KBM-7 (cell line): ENCODE measurements at regions not wholly inside any gene's neighbourhood (a gene's known extent, or its start where the extent isn't known, plus 50 kb on each side); places are given as distances from the start of the nearest gene placed in this dataset.
"Not testable (repeated sequence)": the region's sequence is repeated elsewhere in the genome, so short reads cannot be mapped to it uniquely, and the experiment has no call there.

ENCODE experiments used
- DNase-seq: peaks from one replicate; pipeline ENCODE4 v3.0.0-alpha.2; 2015
- in situ Hi-C: fragments of 300-500 bp; cut with MboI; formaldehyde crosslinking; loops from 2 replicates; pipeline ENCODE4 v1.14.3; 2020; ENCODE audit warnings: low sequenced_read_pairs, low pct_unique_long_range_greater_than_20kb, mixed read lengths

- no peak for DNase-seq
- in situ Hi-C loops = no loop called here
Observed at GRCh38 chr7:79547132-79547531, 93.7 kb upstream of the MAGI2 start.

- no peak for DNase-seq
- in situ Hi-C loops = no loop called here
Observed at GRCh38 chr7:79540592-79540991, 87.1 kb upstream of the MAGI2 start.

GRCh38 chr7:79534128-79534527, 80.7 kb upstream of the MAGI2 start:
- in situ Hi-C loops = no loop called here
- DNase-seq = no peak

GRCh38 chr7:79531905-79532664, 78.6 kb upstream of the MAGI2 start:
- in situ Hi-C loops = no loop called here

GRCh38 chr7:79531116-79531515, 77.6 kb upstream of the MAGI2 start:
- no peak for DNase-seq
- in situ Hi-C loops = no loop called here

More at GRCh38 chr7:79531905-79532664, 78.6 kb upstream of the MAGI2 start:
- no peak for DNase-seq

GRCh38 chr7:79529881-79530235, 76.4 kb upstream of the MAGI2 start:
- in situ Hi-C loops = no loop called here
- DNase-seq = no peak

GRCh38 chr7:79529214-79529880, 75.9 kb upstream of the MAGI2 start:
- in situ Hi-C loops = no loop called here
- DNase-seq = no peak

GRCh38 chr7:79528421-79528820, 75.0 kb upstream of the MAGI2 start:
- in situ Hi-C loops = no loop called here
- DNase-seq = no peak

- no peak for DNase-seq
- in situ Hi-C loops = no loop called here
Observed at GRCh38 chr7:79524048-79524447, 70.6 kb upstream of the MAGI2 start.

- DNase-seq = no peak
- in situ Hi-C loops = no loop called here
Observed at GRCh38 chr7:79523436-79523835, 70.0 kb upstream of the MAGI2 start.

- no peak for DNase-seq
- in situ Hi-C loops = no loop called here
Observed at GRCh38 chr7:79520543-79520942, 67.1 kb upstream of the MAGI2 start.

GRCh38 chr7:79515358-79515757, 61.9 kb upstream of the MAGI2 start:
- in situ Hi-C loops = no loop called here

GRCh38 chr7:79513261-79513660, 59.8 kb upstream of the MAGI2 start:
- in situ Hi-C loops = no loop called here
- DNase-seq = no peak

More at GRCh38 chr7:79515358-79515757, 61.9 kb upstream of the MAGI2 start:
- no peak for DNase-seq

- in situ Hi-C loops = no loop called here
- DNase-seq = no peak
Observed at GRCh38 chr7:79512261-79512660, 58.8 kb upstream of the MAGI2 start.

- in situ Hi-C loops, DNase-seq: not testable (repeated sequence)
Observed at GRCh38 chr7:79511056-79511455, 57.6 kb upstream of the MAGI2 start.

GRCh38 chr7:79507131-79507530, 53.7 kb upstream of the MAGI2 start:
- no peak for DNase-seq
- in situ Hi-C loops = no loop called here

GRCh38 chr7:79506481-79506880, 53.0 kb upstream of the MAGI2 start:
- in situ Hi-C loops = no loop called here
- no peak for DNase-seq

- in situ Hi-C loops = no loop called here
- no peak for DNase-seq
Observed at GRCh38 chr7:79504607-79505389, 51.3 kb upstream of the MAGI2 start.
